ENCODE measurements at regions not wholly inside any gene's neighbourhood (a gene's known extent, or its start where the extent isn't known, plus 50 kb on each side); places are given as distances from the start of the nearest gene placed in this dataset.

- Histone ChIP-seq H3K9me3 (ENCODE audit: control insufficient read depth, insufficient read depth, low read depth, low read length) (no peaks in the 10 kb centered on the region), H3K79me2 (ENCODE audit: control insufficient read depth, insufficient read depth, low read length) (no peaks in the 10 kb centered on the region), H4K20me1 (ENCODE audit: control insufficient read depth, extremely low read depth, insufficient read depth, low read length) (no peaks in the 10 kb centered on the region), H3K4me2 (ENCODE audit: extremely low read depth, insufficient read depth, low read length) (no peak overlapping the region), H3K9ac (ENCODE audit: insufficient read depth, low read length) (no peak overlapping the region), H3K36me3 (ENCODE audit: control insufficient read depth, insufficient read depth, low read length) (no peaks in the 10 kb centered on the region), H3K27me3 (ENCODE audit: control insufficient read depth, insufficient read depth, low read length) (no peaks in the 10 kb centered on the region), H3K4me1 (ENCODE audit: control insufficient read depth, extremely low read depth, insufficient read depth, low read length) (peaks cover 3% of the 10 kb centered on the region), H3K4me3 (replicated peaks in 1 of 4; ENCODE audit: control extremely low read depth in 1 of 4, insufficient read depth in 1 of 4, low read depth in 3 of 4, low read length in 4 of 4) (no peak overlapping the region), H3K27ac (ENCODE audit: insufficient read depth, low read length) (no peak overlapping the region), H2AFZ (ENCODE audit: low read length) (no peak overlapping the region)
- TF ChIP-seq EZH2 (IDR thresholded peaks at IDR 0.05; ENCODE audit: low read length, missing control alignments) (no peak), CTCF (conservative IDR thresholded peaks at IDR 0.05 in 1 of 2, IDR thresholded peaks at IDR 0.05 in 1 of 2; ENCODE audit: low read depth in 1 of 2, low read length in 2 of 2) (no peak)
- DNase-seq (ENCODE audit: low read depth in 2 of 2), result peak in 1 of 2 donors; percentile 58
These were observed 199.3 kb upstream of the UBL3 start for GRCh38 chr13:30049692-30050091.

- no peak overlapping the region for H3K4me3 ChIP-seq (replicated peaks in 1 of 4; ENCODE audit: control extremely low read depth in 1 of 4, insufficient read depth in 1 of 4, low read depth in 3 of 4, low read length in 4 of 4)
- TF ChIP-seq CTCF (conservative IDR thresholded peaks at IDR 0.05 in 1 of 2, IDR thresholded peaks at IDR 0.05 in 1 of 2; ENCODE audit: low read depth in 1 of 2, low read length in 2 of 2) (no peak), EZH2 (IDR thresholded peaks at IDR 0.05; ENCODE audit: low read length, missing control alignments) (no peak)
These were observed 196.9 kb upstream of the UBL3 start for GRCh38 chr13:30047154-30047874.

GRCh38 chr13:30045916-30046704 lies 195.7 kb upstream of the UBL3 start:
- Histone ChIP-seq H3K79me2 (ENCODE audit: control insufficient read depth, insufficient read depth, low read length) (no peaks in the 10 kb centered on the region), H3K4me1 (ENCODE audit: control insufficient read depth, extremely low read depth, insufficient read depth, low read length) (peaks cover 3% of the 10 kb centered on the region), H3K36me3 (ENCODE audit: control insufficient read depth, insufficient read depth, low read length) (no peaks in the 10 kb centered on the region), H3K9ac (ENCODE audit: insufficient read depth, low read length) (no peak overlapping the region), H3K9me3 (ENCODE audit: control insufficient read depth, insufficient read depth, low read depth, low read length) (no peaks in the 10 kb centered on the region), H3K4me3 (replicated peaks in 1 of 4; ENCODE audit: control extremely low read depth in 1 of 4, insufficient read depth in 1 of 4, low read depth in 3 of 4, low read length in 4 of 4) (no peak overlapping the region), H4K20me1 (ENCODE audit: control insufficient read depth, extremely low read depth, insufficient read depth, low read length) (no peaks in the 10 kb centered on the region), H3K4me2 (ENCODE audit: extremely low read depth, insufficient read depth, low read length) (peak overlapping the region; percentile 33), H2AFZ (ENCODE audit: low read length) (peak overlapping the region; percentile 6), H3K27ac (ENCODE audit: insufficient read depth, low read length) (peak overlapping the region; percentile 12), H3K27me3 (ENCODE audit: control insufficient read depth, insufficient read depth, low read length) (no peaks in the 10 kb centered on the region)
- TF ChIP-seq CTCF (conservative IDR thresholded peaks at IDR 0.05 in 1 of 2, IDR thresholded peaks at IDR 0.05 in 1 of 2; ENCODE audit: low read depth in 1 of 2, low read length in 2 of 2), result no peak
- no peak for TF ChIP-seq EZH2 (IDR thresholded peaks at IDR 0.05; ENCODE audit: low read length, missing control alignments)
- DNase-seq (ENCODE audit: low read depth in 2 of 2), result peak in 1 of 2 donors; percentile 96

More at GRCh38 chr13:30047154-30047874, 196.9 kb upstream of the UBL3 start:
- H3K4me2 ChIP-seq (ENCODE audit: extremely low read depth, insufficient read depth, low read length), result no peak overlapping the region
- H3K27me3 ChIP-seq (ENCODE audit: control insufficient read depth, insufficient read depth, low read length), result no peaks in the 10 kb centered on the region
- peaks cover 3% of the 10 kb centered on the region for H3K4me1 ChIP-seq (ENCODE audit: control insufficient read depth, extremely low read depth, insufficient read depth, low read length)
- H3K36me3 ChIP-seq (ENCODE audit: control insufficient read depth, insufficient read depth, low read length), result no peaks in the 10 kb centered on the region
- H3K9ac ChIP-seq (ENCODE audit: insufficient read depth, low read length), result no peak overlapping the region
- H4K20me1 ChIP-seq (ENCODE audit: control insufficient read depth, extremely low read depth, insufficient read depth, low read length), result no peaks in the 10 kb centered on the region
- no peaks in the 10 kb centered on the region for H3K9me3 ChIP-seq (ENCODE audit: control insufficient read depth, insufficient read depth, low read depth, low read length)
- no peak overlapping the region for H2AFZ ChIP-seq (ENCODE audit: low read length)
- no peak overlapping the region for H3K27ac ChIP-seq (ENCODE audit: insufficient read depth, low read length)
- no peaks in the 10 kb centered on the region for H3K79me2 ChIP-seq (ENCODE audit: control insufficient read depth, insufficient read depth, low read length)
- DNase-seq (ENCODE audit: low read depth in 2 of 2), result peak in 1 of 2 donors; percentile 81

Data from fibroblast of lung (primary cell).